GM18505 (cell line): ENCODE measurements at regions not wholly inside any gene's neighbourhood (a gene's known extent, or its start where the extent isn't known, plus 50 kb on each side); places are given as distances from the start of the nearest gene placed in this dataset.
"Not testable (repeated sequence)": the region's sequence is repeated elsewhere in the genome, so short reads cannot be mapped to it uniquely, and the experiment has no call there.

Experiments used
- ATAC-seq: cut with Tn5 transposase; IDR thresholded peaks from one replicate; pipeline ENCODE4 v1.9.1; 2021; ENCODE audit not compliant: unreplicated experiment
- POLR2A ChIP-seq: IDR thresholded peaks from 4 replicates; pipeline ENCODE4 v1.6.1; 2011; ENCODE audit warnings: borderline replicate concordance; ENCODE audit not compliant: insufficient read depth, insufficient read length; ENCODE audit errors: extremely low read depth

- ATAC-seq = not testable (repeated sequence)
These were observed 863.3 kb downstream of the TTLL7 start for GRCh38 chr1:83135524-83136157.

GRCh38 chr1:83134322-83135014 is 864.5 kb downstream of the TTLL7 start:
- not testable (repeated sequence) for ATAC-seq

- no peak for ATAC-seq
These were observed 867.3 kb downstream of the TTLL7 start for GRCh38 chr1:83131692-83131955.

GRCh38 chr1:83130886-83131691 is 867.8 kb downstream of the TTLL7 start:
- no peak for TF ChIP-seq POLR2A
- no peak for ATAC-seq

More at GRCh38 chr1:83131692-83131955, 867.3 kb downstream of the TTLL7 start:
- TF ChIP-seq POLR2A = no peak

- TF ChIP-seq POLR2A = no peak
- no peak for ATAC-seq
These were observed 869.8 kb downstream of the TTLL7 start for GRCh38 chr1:83129107-83129506.

- TF ChIP-seq POLR2A = no peak
- ATAC-seq = no peak
These were observed 873.5 kb downstream of the TTLL7 start for GRCh38 chr1:83125456-83125855.

GRCh38 chr1:83123019-83123418 is 875.9 kb downstream of the TTLL7 start:
- ATAC-seq = no peak
- TF ChIP-seq POLR2A = no peak

- TF ChIP-seq POLR2A = no peak
- ATAC-seq = no peak
These were observed 880.5 kb downstream of the TTLL7 start for GRCh38 chr1:83118472-83118871.

GRCh38 chr1:83117030-83117429 is 881.9 kb downstream of the TTLL7 start:
- not testable (repeated sequence) for ATAC-seq

GRCh38 chr1:83115785-83116184 is 883.1 kb downstream of the TTLL7 start:
- no peak for TF ChIP-seq POLR2A
- ATAC-seq = no peak

- TF ChIP-seq POLR2A = no peak
These were observed 884.6 kb downstream of the TTLL7 start for GRCh38 chr1:83114136-83114834.

GRCh38 chr1:83113652-83114051 is 885.3 kb downstream of the TTLL7 start:
- no peak for TF ChIP-seq POLR2A
- ATAC-seq = no peak

More at GRCh38 chr1:83114136-83114834, 884.6 kb downstream of the TTLL7 start:
- ATAC-seq = no peak

GRCh38 chr1:83112248-83112885 is 886.6 kb downstream of the TTLL7 start:
- no peak for ATAC-seq
- TF ChIP-seq POLR2A = no peak
